Smooth muscle cell of the brain vasculature (primary cell): ENCODE measurements at regions not wholly inside any gene's neighbourhood (a gene's known extent, or its start where the extent isn't known, plus 50 kb on each side); places are given as distances from the start of the nearest gene placed in this dataset.

Experiments used
- DNase-seq: peaks from one replicate; pipeline ENCODE4 v3.0.0-alpha.2; 2012; ENCODE audit warnings: low read depth, low spot score

DNA sequence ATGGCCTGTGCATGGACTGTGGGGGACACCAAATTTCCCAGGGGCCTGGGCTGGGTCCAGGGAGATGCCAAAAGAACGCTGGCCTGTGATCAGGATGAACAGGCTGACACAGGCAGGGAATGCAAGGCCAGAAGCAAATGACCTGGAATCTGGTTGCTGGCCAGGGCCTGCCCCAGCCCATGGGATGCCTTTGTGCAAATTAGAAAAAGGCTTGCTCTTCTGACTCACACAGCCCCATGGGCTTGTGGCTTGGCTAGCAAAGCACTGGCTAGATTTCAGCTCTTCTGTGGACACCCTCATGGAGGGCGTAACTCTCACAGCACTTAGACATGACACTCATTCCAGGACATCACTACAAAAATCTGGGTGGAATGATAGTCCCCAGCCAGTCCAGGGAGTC is 356.0 kb downstream of the SHQ1 start:
- peak; percentile 46 for DNase-seq

DNA sequence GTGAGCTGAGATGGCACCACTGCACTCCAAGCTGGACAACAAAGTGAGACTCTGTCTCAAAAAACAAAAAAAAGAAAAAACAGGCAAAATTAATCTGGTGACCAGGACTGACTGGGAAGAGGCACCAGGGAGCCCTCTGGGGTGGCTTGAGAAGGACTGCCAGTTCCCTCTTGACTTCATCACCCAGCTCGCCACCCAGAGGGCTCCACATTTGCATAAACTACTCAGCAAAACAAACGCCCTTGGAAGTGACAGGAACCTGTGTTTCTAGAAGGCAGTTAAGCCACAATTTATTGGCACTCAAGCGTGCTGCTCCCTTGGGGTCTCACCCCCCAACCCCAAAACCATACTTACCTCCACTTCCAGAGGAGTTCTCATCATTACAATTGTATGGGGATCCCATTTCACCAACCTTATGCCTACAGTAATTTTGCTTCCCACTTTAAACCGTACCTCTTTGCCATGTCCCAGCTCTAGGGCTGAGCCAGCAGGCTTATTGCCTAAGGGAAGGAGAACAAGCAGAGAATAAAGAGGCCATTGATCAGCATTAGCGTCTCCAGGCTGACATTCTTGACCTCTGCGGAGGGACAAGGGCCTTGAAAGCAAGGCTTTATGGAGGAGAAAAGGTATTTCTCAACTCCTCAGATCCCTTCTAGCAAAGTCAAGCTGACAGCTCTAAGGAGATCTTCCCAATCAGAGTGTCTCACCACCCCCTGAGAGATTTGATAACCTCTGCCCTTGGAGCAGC is 357.4 kb downstream of the SHQ1 start:
- DNase-seq: no peak

- no peak for DNase-seq
Measured at GRCh38 chr3:72489901-72490300, 358.3 kb downstream of the SHQ1 start.

GRCh38 chr3:72488738-72489035 is 359.6 kb downstream of the SHQ1 start:
- DNase-seq: no peak

DNA sequence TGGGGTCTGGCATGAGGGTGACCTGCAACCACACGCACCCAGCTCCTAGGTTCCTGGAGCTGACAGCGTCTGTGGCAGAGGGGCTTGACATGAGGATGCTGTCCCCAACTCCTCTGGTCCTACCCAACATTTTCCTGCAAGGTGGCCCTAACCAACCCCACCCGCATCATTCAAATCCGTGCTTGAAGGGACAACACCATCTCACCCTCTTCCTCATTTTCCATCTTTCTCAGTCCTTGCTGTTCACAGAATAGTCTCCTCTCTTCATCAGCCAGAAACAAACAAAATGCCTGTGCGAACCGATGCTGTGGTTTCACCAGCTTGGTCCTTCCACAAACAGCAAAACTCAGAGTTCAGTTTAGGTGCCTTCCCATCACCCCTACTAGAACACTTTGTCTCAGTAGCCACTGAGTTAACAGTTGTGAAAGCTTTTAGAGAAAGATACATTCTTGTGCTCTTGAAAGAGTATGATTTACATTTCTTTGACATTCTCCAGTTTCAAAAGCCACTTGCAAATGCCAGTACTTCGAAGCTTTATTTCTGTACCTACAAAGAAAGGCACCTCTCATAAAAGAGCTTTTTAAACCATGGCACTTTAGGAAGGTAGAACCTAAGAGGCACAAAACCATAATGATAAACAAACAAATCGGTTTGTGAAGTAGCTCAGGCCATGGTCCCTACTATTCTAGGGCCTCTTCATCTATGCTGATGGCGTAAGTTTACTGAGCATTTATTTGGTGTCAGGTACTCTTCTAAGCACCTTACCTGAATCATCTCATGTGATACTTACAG is 360.1 kb downstream of the SHQ1 start:
- no peak for DNase-seq

DNA sequence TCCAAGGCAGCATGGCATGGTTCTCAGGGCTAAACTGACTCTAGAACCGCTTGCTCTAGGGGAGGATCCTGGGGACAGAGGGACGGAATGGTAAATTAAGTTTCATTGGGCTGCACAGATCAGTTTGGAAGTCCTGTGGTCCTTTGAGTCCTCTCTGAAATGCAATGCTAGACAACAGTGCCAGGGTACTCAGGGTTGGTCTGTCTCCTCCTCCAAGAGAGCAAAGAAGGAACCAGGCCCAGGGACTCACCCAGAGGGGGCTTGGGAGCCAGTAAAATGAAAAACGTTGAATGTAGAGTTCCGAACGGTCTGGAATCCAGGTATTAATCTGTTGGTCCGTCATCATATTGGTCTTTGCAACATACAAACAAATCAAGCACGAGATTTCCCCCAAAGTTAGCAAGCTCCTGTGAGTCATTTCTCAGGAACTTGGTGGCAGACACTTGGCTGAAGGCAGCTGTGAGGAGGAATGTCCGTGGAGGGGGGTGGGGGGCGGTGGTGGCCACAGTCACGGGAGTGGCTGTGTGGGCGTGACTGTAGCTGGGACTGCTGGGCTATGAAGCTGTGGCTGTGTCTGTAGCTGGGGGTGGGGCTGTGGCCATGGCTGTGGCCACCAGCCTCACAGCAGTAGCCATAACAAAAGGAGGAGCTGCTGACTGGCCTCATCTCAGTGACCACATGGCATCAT is 361.0 kb downstream of the SHQ1 start:
- DNase-seq: no peak

GRCh38 chr3:72485641-72486040 is 362.6 kb downstream of the SHQ1 start:
- no peak for DNase-seq

GRCh38 chr3:72483554-72484104 is 364.6 kb downstream of the SHQ1 start:
- no peak for DNase-seq

- peak; percentile 33 for DNase-seq
Measured at GRCh38 chr3:72482589-72483321, 365.5 kb downstream of the SHQ1 start.

DNA sequence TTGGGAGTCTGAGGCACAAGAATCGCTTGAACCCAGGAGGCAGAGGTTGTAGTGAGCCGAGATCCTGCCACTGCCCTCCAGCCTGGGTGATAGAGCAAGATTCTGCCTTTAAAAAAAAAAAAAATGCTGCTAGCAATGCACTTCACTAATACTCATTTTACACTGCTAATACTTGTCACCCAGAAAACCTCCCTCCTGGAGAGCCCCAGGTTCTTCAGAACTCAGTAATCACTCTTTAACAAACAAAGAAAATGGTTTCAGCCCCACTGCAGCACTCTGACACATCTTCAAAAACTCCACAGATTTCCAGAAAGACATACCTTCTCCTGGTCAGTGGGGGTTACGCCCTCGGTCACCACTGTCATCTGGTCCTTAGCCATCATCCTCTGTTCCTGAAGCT is 366.7 kb downstream of the SHQ1 start:
- no peak for DNase-seq

DNA sequence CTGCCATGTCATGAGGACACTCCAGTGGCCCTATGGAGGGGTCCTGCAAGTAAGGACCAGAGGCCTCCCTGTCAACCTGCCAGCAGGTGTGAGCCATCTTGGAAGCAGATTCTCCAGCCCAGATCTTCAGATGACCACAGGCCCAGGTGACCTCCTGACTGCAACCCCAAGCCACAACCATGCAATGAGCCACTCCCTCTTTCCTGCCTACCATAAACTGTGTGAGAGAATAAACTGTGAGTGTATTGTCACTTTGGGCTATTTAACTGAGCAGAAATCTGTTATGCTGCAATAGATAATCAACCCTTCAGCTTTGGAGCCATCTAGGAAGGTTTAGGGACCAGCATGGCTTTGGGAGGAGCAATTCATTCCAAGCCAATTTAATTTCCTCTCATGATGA is 367.9 kb downstream of the SHQ1 start:
- DNase-seq: no peak

GRCh38 chr3:72479651-72480215 is 368.5 kb downstream of the SHQ1 start:
- no peak for DNase-seq

- no peak for DNase-seq
Measured at GRCh38 chr3:72476139-72476483, 372.1 kb downstream of the SHQ1 start.

DNA sequence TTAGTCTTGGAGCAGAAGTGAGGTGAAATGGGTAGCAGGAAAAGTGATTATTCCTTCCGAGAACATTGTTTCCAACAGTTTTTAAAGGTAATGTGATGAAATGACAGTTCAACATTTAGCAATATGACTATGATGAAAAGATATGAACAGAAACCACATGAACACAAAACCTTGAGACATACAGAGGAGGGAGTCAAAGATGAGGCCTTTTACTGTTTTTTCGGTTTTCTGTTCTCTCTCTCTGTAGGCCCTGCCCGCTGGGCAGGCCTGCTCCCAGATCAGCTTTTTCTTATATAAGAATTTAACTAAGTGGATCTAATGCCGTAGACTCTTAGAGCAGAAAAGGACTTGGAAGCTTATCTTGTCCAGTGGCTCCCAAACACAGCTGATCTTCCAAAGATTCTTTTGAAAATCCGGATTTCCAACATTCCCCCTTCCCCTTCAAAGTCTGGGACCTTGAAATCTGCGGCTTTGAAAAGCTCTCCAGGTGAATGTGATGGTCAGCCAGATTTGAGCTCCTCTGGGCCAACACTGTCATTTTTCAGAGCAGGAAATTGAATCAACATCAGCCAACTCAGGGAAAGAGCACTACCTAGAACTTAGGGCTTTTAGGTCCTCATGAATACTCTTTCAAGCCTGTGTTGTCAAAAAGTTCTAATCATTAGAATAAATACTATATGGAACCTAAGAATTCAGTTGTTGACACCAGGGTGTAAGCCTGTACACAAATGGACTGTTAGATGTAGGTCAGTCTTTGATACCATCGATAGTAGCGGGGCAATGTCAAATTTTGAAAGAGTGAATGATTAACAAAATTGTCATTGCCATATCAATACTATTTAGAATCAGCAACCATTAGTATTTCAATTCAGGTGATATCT is 372.7 kb downstream of the SHQ1 start:
- no peak for DNase-seq

GRCh38 chr3:72474775-72475174 is 373.5 kb downstream of the SHQ1 start:
- DNase-seq: no peak

GRCh38 chr3:72473156-72473555 is 375.1 kb downstream of the SHQ1 start:
- no peak for DNase-seq

DNA sequence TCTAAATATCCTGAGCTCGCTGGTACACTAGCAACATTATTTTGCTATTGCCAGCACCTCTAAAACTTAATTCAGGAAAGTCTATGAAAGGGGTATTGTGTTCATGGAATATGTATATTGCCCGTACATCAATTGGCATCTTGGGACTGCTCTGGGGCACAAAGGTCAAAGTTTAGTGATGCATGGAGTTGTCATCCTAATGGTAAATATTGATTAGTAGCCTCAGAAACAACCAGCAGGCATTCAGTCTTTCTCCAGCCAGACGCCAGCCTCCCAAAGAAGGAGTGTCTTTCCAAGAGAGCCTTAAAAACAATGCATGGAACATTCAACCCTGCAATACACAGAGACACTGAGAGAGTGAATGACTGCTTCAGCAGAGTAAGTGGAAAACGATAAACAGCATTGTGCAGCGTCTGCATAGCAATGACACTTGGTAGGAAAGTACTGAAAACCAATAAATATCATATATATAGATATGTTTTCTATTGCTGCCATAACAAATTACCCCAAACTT is 377.3 kb downstream of the SHQ1 start:
- no peak for DNase-seq

DNA sequence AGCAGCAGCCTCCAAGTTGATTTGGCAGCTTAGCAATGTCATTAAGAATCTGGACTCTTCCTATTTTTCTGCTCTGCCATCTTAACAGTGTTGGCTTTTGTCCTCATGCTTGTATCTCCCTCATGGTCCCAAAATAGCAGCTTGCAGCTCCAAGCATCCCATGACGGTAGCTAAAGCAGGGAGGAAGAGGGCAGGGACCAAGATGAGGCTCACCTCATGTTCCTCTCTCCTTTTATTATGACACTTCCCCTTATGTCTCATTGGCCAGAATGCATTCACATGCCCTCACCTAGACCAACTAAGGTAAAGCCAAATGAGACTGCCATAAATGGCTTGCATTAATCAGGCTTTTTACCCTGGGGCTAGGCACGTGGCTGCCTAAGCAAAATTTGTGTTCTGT is 382.4 kb downstream of the SHQ1 start:
- DNase-seq: no peak

- no peak for DNase-seq
Measured at GRCh38 chr3:72463083-72463482, 385.2 kb downstream of the SHQ1 start.

DNA sequence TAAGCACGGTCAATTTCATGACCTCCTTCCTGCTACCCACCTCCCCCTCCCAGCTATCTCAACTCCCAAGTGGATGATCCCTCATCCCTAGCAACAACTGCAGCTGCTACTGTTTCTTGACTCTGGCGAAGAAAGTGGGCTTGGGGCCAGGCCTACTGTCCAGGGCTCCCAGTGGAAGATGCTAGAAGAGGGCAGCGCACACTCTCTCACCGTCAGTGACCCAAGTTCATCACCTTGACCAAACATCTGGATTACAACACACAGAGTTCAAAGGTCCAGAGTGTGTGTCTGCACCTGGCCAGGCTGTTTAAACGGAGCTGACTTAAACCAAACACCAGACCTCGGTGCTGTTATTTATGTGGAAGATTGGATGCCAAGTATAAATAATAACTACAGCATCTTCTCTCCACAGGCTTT is 385.6 kb downstream of the SHQ1 start:
- DNase-seq: no peak
